ENCODE measurements at regions not wholly inside any gene's neighbourhood (a gene's known extent, or its start where the extent isn't known, plus 50 kb on each side); places are given as distances from the start of the nearest gene placed in this dataset.
"Not testable (repeated sequence)": the region's sequence is repeated elsewhere in the genome, so short reads cannot be mapped to it uniquely, and the experiment has no call there.

- no peak for DNase-seq
These were observed 798.8 kb downstream of the C12orf50 start for GRCh38 chr12:87230441-87230840.

GRCh38 chr12:87227162-87227561 lies 802.0 kb downstream of the C12orf50 start:
- DNase-seq, result no peak

GRCh38 chr12:87217491-87217890 lies 811.7 kb downstream of the C12orf50 start:
- DNase-seq, result no peak

- no peak for DNase-seq
These were observed 812.8 kb downstream of the C12orf50 start for GRCh38 chr12:87216436-87216835.

- DNase-seq, result no peak
These were observed 827.0 kb downstream of the C12orf50 start for GRCh38 chr12:87202189-87202588.

- DNase-seq, result no peak
These were observed 827.6 kb downstream of the C12orf50 start for GRCh38 chr12:87201598-87201997.

- no peak for DNase-seq
These were observed 828.8 kb downstream of the C12orf50 start for GRCh38 chr12:87200289-87200979.

- no peak for DNase-seq
These were observed 831.0 kb downstream of the C12orf50 start for GRCh38 chr12:87198181-87198580.

- DNase-seq, result no peak
These were observed 832.9 kb downstream of the C12orf50 start for GRCh38 chr12:87196321-87196720.

GRCh38 chr12:87194389-87194788 lies 834.8 kb downstream of the C12orf50 start:
- not testable (repeated sequence) for DNase-seq

GRCh38 chr12:87185367-87185766 lies 843.8 kb downstream of the C12orf50 start:
- DNase-seq, result no peak

- DNase-seq, result no peak
These were observed 846.4 kb downstream of the C12orf50 start for GRCh38 chr12:87182696-87183233.

GRCh38 chr12:87171356-87171755 lies 857.8 kb downstream of the C12orf50 start:
- no peak for DNase-seq

- no peak for DNase-seq
These were observed 860.2 kb downstream of the C12orf50 start for GRCh38 chr12:87169010-87169409.

- DNase-seq, result no peak
These were observed 863.3 kb downstream of the C12orf50 start for GRCh38 chr12:87165733-87166375.

- no peak for DNase-seq
These were observed 866.1 kb downstream of the C12orf50 start for GRCh38 chr12:87163122-87163521.

GRCh38 chr12:87160848-87161601 lies 868.2 kb downstream of the C12orf50 start:
- DNase-seq, result no peak

- DNase-seq, result no peak
These were observed 871.4 kb downstream of the C12orf50 start for GRCh38 chr12:87157791-87158190.

- DNase-seq, result no peak
These were observed 873.6 kb downstream of the C12orf50 start for GRCh38 chr12:87155621-87156020.

- no peak for DNase-seq
These were observed 876.2 kb downstream of the C12orf50 start for GRCh38 chr12:87152841-87153528.

GRCh38 chr12:87152075-87152474 lies 877.1 kb downstream of the C12orf50 start:
- no peak for DNase-seq

GRCh38 chr12:87150969-87151662 lies 878.1 kb downstream of the C12orf50 start:
- DNase-seq, result no peak

Data from NCI-H2081 treated with DMSO at 0.1 percent for 48 hours (cell line).